Fibroblast of pulmonary artery (primary cell): ENCODE measurements at regions not wholly inside any gene's neighbourhood (a gene's known extent, or its start where the extent isn't known, plus 50 kb on each side); places are given as distances from the start of the nearest gene placed in this dataset.

Source experiments
- DNase-seq: peaks from one replicate; pipeline ENCODE4 v3.0.0-alpha.2; 2010; ENCODE audit warnings: low read depth
- H3K4me3 ChIP-seq: replicated peaks from 2 replicates; pipeline ENCODE4 v1.5.1; 2011; ENCODE audit warnings: low read depth, mild to moderate bottlenecking, control low read depth, low read length, moderate library complexity
- TF ChIP-seq, protein P1 (sequence below): IDR thresholded peaks from 2 replicates; pipeline ENCODE4 v1.5.1; 2011; ENCODE audit warnings: mild to moderate bottlenecking, control low read depth, low read length, inconsistent platforms; ENCODE audit errors: missing control alignments

- TF ChIP-seq, protein P1, sequence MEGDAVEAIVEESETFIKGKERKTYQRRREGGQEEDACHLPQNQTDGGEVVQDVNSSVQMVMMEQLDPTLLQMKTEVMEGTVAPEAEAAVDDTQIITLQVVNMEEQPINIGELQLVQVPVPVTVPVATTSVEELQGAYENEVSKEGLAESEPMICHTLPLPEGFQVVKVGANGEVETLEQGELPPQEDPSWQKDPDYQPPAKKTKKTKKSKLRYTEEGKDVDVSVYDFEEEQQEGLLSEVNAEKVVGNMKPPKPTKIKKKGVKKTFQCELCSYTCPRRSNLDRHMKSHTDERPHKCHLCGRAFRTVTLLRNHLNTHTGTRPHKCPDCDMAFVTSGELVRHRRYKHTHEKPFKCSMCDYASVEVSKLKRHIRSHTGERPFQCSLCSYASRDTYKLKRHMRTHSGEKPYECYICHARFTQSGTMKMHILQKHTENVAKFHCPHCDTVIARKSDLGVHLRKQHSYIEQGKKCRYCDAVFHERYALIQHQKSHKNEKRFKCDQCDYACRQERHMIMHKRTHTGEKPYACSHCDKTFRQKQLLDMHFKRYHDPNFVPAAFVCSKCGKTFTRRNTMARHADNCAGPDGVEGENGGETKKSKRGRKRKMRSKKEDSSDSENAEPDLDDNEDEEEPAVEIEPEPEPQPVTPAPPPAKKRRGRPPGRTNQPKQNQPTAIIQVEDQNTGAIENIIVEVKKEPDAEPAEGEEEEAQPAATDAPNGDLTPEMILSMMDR, result no peak
- no peak overlapping the region for H3K4me3 ChIP-seq
- peak; percentile 95 for DNase-seq
Observed at GRCh38 chr10:21399392-21400035, 126.0 kb downstream of the SKIDA1 start.

GRCh38 chr10:21398563-21399231, 126.8 kb downstream of the SKIDA1 start:
- TF ChIP-seq, protein P1, result no peak
- H3K4me3 ChIP-seq, result no peak overlapping the region
- no peak for DNase-seq

DNA sequence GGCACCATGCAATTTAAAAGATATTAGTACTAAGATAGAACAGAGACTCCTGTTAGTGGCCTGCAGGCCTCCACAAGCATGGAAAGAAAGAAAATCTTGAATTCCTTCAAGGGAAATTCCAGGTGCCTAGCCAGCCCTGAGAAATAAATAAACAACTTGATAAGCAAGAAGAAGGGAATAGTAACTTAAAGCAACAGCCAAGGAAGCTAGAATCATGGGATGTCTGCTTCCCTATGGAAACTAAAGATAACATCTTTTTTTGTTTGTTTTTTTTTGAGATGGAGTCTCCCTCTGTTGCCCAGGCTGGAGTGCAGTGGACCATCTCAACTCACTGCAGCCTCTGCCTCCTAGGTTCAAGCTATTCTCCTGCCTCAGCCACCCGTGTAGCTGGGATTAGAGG, 128.6 kb downstream of the SKIDA1 start:
- TF ChIP-seq, protein P1, result no peak
- no peak overlapping the region for H3K4me3 ChIP-seq
- DNase-seq, result no peak

GRCh38 chr10:21393931-21394330, 131.6 kb downstream of the SKIDA1 start:
- no peak overlapping the region for H3K4me3 ChIP-seq
- TF ChIP-seq, protein P1, result no peak
- DNase-seq, result no peak

DNA sequence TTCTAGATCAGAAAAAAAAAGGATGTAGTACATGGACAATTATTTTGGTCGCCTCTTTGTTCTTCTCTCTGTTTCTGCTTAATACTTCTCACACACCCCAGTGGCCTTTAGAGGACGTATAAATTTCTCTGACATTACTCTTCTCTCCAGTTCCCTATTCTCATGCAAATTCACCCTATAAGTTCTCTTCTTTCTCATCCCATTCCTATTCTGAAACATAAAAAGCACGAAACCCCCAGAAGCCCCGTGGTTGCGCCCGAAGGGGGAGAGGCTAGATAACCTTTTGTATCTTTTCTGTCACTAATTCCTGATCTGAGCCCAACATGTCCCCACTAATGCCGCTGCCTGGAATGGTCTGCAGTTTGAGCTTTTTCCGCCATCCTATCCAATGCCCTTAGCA, 136.9 kb downstream of the SKIDA1 start:
- no peak overlapping the region for H3K4me3 ChIP-seq
- TF ChIP-seq, protein P1, result no peak
- DNase-seq, result no peak

GRCh38 chr10:21387868-21388267, 137.6 kb downstream of the SKIDA1 start:
- TF ChIP-seq, protein P1, result no peak
- no peak for DNase-seq
- no peak overlapping the region for H3K4me3 ChIP-seq

GRCh38 chr10:21385996-21386585, 139.4 kb downstream of the SKIDA1 start:
- TF ChIP-seq, protein P1, result no peak
- H3K4me3 ChIP-seq, result no peak overlapping the region
- no peak for DNase-seq
